Uterus (tissue), 2 donors: ENCODE measurements at regions not wholly inside any gene's neighbourhood (a gene's known extent, or its start where the extent isn't known, plus 50 kb on each side); places are given as distances from the start of the nearest gene placed in this dataset.

Experiments
- POLR2A ChIP-seq, 2 donors: fragments of 450-650 bp; IDR thresholded peaks; one replicate each; pipeline ENCODE4 v1.6.1; 2016; ENCODE audit warnings: antibody characterized with exemption in 2 of 2, mild to moderate bottlenecking in 1 of 2, moderate library complexity in 1 of 2
- TF ChIP-seq, protein P1 (sequence below), 4 experiments: fragments of 200-600 bp in 2 of 4; fragments of 450-650 bp in 2 of 4; sonication (generic) in 2 of 4; IDR thresholded peaks; one replicate each; pipeline ENCODE4 v1.5.1; 2016 to 2019; ENCODE audit warnings: antibody characterized with exemption in 4 of 4, mild to moderate bottlenecking in 2 of 4, moderate library complexity in 1 of 4

GRCh38 chr17:55572139-55572538 lies 60.9 kb upstream of the SMIM36 start:
- TF ChIP-seq, protein P1, sequence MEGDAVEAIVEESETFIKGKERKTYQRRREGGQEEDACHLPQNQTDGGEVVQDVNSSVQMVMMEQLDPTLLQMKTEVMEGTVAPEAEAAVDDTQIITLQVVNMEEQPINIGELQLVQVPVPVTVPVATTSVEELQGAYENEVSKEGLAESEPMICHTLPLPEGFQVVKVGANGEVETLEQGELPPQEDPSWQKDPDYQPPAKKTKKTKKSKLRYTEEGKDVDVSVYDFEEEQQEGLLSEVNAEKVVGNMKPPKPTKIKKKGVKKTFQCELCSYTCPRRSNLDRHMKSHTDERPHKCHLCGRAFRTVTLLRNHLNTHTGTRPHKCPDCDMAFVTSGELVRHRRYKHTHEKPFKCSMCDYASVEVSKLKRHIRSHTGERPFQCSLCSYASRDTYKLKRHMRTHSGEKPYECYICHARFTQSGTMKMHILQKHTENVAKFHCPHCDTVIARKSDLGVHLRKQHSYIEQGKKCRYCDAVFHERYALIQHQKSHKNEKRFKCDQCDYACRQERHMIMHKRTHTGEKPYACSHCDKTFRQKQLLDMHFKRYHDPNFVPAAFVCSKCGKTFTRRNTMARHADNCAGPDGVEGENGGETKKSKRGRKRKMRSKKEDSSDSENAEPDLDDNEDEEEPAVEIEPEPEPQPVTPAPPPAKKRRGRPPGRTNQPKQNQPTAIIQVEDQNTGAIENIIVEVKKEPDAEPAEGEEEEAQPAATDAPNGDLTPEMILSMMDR (IDR thresholded peaks at IDR 0.05) = no peak
- TF ChIP-seq POLR2A (IDR thresholded peaks at IDR 0.05) = no peak
